Activated CD4-positive, alpha-beta T cell treated with anti-CD3 and anti-CD28 coated beads, Interleukin-2, amount 50 U/mL, for 24 hours (primary cell): ENCODE measurements at regions not wholly inside any gene's neighbourhood (a gene's known extent, or its start where the extent isn't known, plus 50 kb on each side); places are given as distances from the start of the nearest gene placed in this dataset.

ENCODE experiments used
- DNase-seq, 2 donors: peaks; one replicate each; pipeline ENCODE4 v3.0.0-alpha.2; 2020; ENCODE audit warnings: low read depth in 1 of 2, low spot score in 1 of 2

GRCh38 chr5:40389591-40389990, 290.1 kb upstream of the PTGER4 start:
- no peak for DNase-seq

- DNase-seq = no peak
Observed at GRCh38 chr5:40386289-40386688, 293.4 kb upstream of the PTGER4 start.

GRCh38 chr5:40385544-40385943, 294.2 kb upstream of the PTGER4 start:
- DNase-seq = no peak

- DNase-seq = no peak
Observed at GRCh38 chr5:40384782-40385390, 294.8 kb upstream of the PTGER4 start.

GRCh38 chr5:40383749-40384651, 295.7 kb upstream of the PTGER4 start:
- DNase-seq = peak in 1 of 2 donors; percentile 37

GRCh38 chr5:40381676-40382363, 297.9 kb upstream of the PTGER4 start:
- DNase-seq = no peak

- no peak for DNase-seq
Observed at GRCh38 chr5:40381016-40381415, 298.7 kb upstream of the PTGER4 start.

- no peak for DNase-seq
Observed at GRCh38 chr5:40378396-40379177, 301.1 kb upstream of the PTGER4 start.

DNA sequence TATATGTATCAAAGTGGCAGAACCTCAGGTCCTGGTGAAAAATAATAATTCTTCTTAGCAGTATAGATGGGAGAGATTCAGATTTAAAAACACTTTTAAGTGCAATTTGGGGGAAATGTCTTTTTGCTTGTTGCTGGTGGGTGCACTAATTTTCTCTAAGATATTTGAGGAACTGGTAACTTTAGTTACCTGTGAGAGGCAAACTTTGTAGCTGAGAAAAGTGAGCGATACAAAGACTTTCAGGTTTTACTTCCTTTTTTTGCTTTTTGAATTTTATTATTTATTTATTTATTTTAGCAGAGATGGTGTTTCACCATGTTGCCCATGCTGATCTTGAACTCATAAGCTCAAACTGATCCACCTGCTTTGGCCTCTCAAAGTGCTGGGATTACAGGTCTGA, 303.1 kb upstream of the PTGER4 start:
- no peak for DNase-seq

DNA sequence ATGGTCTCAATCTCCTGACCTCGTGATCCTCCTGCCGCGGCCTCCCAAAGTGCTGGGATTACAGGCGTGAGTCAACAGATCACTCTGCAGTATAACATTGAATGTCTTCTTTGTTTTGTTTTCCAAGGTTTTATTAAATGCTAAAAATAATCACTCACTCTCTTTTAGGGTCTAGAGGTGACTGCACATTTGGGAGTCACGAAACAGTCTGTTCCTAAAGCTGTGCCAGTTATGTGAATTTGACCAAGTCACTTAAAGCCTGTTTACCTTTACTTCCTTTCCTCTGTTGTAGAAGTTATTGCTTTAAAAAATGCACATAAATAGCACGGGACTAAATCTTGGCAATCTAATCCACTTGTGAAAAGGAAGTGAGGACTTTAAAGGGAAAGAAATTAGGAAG, 304.9 kb upstream of the PTGER4 start:
- DNase-seq = no peak

DNA sequence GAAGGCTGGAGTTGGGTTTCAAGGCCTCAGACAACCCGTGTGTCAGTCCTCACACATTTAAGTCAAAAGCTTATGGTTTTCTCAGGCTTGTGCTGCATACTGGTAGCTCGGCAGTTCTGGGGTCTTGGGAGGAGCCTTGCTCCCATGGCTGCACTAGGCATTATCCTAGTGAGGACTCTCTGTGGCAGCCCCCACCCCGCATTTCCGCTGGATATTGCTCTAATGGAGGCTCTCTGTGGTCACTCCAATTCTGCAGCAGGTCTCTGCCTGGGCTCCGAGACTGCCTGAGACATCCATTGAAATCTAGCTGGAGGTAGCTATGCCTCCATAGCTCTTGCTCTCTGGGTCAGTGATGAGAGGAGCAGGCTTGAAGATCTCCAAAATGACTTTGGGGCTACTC, 311.5 kb upstream of the PTGER4 start:
- no peak for DNase-seq

DNA sequence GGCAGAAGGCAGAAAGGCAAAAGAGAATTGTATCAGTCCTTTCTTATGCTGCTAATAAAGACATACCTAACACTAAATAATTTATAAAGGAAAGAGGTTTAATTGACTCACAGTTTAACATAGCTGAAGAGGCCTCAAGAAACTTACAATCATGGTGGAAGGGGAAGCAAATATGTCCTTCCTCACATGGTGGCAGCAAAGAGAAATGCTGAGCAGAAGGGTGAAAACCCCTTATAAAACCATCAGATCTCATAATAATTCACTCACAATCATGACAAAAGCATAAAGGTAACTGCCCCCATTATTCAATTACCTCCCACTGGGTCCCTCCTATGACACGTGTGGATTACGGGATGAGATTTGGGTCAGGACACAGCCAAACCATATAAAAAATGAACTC, 312.5 kb upstream of the PTGER4 start:
- no peak for DNase-seq

GRCh38 chr5:40365342-40366330, 314.1 kb upstream of the PTGER4 start:
- no peak for DNase-seq

DNA sequence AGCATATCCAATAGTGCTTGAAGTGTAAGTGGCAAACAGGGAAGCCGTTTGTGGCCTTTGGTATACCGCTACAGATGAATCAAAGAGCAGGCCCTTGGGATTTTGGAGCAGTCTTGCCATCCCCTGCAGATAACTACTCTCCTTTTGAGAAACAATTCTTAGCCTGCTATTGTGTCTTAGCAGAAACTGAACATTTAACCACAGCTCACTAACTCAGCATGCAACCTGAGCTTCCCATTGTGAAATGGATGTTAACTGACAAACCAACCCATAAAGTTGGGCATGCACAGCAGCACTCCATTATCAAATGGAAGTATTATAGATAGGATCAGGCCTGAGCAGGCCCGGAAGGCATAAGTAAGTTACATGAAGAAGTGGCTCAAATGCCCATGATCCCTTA, 315.3 kb upstream of the PTGER4 start:
- no peak for DNase-seq

GRCh38 chr5:40361378-40361777, 318.3 kb upstream of the PTGER4 start:
- DNase-seq = no peak

GRCh38 chr5:40360685-40361084, 319.0 kb upstream of the PTGER4 start:
- DNase-seq = no peak

GRCh38 chr5:40359832-40360231, 319.9 kb upstream of the PTGER4 start:
- no peak for DNase-seq

GRCh38 chr5:40359093-40359492, 320.6 kb upstream of the PTGER4 start:
- DNase-seq = no peak

- DNase-seq = no peak
Observed at GRCh38 chr5:40356248-40356647, 323.5 kb upstream of the PTGER4 start.

GRCh38 chr5:40355846-40356245, 323.9 kb upstream of the PTGER4 start:
- no peak for DNase-seq
